CD1c-positive myeloid dendritic cell (primary cell): ENCODE measurements at regions not wholly inside any gene's neighbourhood (a gene's known extent, or its start where the extent isn't known, plus 50 kb on each side); places are given as distances from the start of the nearest gene placed in this dataset.
"Not testable (repeated sequence)": the region's sequence is repeated elsewhere in the genome, so short reads cannot be mapped to it uniquely, and the experiment has no call there.

Source experiments
- DNase-seq: peaks from one replicate; pipeline ENCODE4 v3.0.0-alpha.2; 2016; ENCODE audit errors: extremely low spot score

DNA sequence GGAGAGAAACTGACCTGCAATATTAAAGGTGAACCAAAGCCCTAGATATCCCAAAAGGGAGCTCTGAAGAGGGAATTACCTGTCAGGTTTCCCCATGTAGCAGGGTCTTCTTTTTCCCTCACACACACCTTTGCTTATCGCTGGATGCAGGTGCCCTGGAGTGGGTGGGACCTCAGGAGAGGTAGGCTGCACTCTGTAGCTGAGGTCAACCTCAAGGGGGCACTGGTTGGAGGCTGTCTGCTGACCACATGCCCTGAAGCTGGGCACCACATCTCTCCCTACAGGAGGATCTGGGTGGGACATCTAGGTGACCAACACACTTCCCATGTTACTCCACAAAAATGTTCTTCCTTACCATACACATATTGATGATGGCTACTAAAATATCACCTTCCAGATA lies 298.7 kb upstream of the USP25 start:
- no peak for DNase-seq

DNA sequence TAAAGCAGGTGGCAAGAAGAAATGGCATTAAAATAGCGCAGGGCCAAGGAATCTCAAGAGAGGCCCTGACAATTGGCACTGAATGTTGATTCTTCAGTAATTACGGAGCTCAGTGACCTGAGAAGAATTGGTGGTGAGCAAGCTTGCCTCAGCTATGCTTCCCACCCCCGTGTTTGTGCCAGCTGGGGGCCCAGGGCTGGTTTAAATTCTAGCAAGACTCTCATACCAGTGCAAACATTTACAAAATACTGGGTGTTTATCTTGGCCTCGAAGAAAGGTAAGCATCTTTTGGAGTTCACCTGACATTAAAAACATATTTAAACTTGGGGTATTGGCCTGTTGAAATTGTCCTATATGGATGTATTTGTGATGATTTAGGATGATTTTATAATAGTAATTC lies 296.7 kb upstream of the USP25 start:
- DNase-seq = no peak

DNA sequence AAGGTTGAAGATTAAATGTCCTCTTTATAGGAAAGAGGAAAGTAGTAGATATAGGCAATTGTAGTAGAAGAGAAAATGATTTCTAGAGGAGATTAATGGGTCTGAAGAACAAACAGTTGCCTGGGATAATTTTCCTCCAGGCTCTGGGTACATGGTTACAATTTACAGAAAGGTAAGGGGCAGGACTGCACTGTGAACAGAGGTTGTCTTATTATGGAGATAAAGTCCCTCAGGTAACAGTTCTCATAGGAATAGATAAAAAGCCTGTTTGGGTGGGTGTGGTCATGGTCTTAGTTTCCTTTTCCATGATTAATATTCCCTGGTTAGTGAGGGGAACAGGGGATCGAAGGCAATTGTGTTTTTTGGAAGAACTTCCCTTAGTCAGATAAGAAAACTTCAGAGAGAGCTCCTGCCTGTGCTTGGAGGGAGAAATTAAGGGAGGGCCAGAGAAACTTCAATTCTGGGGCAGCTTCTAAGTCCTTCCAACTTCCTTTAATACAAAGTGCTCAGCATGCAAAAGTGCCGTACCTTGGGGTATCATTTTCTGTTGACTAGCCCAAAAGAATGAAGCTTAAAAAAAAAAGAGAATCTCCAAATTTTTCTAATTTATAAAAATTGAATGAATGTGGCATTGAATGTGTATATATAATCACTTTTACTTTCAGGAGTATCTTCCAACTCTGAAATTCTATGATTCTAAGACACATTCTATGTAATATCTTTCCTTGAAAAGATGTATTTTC lies 295.4 kb upstream of the USP25 start:
- no peak for DNase-seq

DNA sequence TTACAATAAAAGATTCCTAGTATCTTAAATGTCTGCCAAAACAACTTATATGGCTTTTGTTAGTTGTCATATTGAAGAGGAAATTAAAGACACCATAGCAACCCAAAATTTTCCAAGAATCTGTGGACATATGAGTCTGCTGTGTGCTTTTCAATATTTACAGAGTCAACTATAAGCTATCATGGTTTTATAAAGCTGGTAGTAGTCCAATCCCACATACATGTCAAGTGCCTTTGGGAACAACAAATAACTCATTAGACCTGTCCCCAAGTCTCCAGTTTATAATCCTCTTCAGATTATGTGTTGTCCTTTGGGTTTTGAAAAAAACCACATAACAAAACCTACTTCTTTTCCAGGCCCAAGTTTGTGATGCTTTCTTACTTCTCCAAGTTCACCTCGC lies 293.8 kb upstream of the USP25 start:
- DNase-seq = no peak

DNA sequence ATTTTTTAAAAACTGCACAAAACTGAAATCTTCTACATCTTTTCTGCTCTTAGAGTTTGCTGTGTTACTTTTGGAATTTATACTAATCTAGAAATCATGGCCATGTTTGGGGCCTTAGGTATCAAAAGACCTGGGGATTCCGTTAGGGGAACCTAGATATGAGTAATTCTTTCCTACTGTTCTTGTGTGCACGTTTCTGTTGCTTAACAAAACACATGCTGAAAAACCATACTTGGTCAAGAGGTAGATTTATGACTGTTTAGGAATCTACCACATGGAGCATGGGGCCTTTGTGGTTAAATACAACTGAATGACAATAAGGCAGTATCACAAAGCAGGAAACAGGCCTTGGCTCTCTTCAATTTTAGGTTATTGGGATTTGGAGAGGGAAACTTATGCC lies 291.9 kb upstream of the USP25 start:
- DNase-seq = peak; percentile 23

DNA sequence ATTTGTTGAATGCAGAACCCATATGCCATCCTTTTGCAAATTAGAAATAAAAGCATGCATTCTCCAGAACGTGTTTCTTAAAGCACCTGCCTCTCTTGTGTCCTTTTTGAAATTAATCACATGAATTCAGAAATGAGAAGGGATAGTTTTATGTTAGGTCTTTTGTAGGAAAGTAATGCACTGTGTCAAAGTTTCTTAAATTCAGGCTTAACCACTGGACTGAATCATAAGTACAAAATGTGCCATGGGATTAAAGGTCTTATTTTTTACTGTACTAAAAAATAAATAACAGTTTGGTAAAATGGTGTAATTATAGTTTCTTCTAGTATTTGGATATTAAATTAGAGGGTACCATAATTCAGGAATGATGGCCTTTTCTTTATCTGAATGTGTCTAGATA lies 290.1 kb upstream of the USP25 start:
- DNase-seq = no peak

DNA sequence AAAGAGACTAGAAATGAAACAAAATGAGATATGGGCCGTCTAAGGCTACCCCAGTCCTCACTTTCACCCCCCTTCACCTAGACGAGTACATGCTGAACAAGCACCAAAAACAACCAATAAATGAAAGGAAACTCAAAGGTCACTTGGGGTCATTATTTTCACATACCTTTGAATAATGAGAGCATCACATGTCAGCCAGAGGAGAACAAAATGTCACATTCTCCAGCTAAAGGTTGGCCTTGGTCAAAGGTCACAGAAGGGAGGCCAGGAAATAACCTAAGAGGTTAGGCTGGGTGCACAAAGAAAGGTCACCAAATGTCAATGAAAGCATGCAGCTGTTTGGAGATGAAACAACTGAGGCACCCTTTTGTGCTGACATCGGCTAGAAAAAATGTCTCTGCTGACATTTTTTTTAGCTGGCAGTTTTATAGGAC lies 288.7 kb upstream of the USP25 start:
- no peak for DNase-seq

DNA sequence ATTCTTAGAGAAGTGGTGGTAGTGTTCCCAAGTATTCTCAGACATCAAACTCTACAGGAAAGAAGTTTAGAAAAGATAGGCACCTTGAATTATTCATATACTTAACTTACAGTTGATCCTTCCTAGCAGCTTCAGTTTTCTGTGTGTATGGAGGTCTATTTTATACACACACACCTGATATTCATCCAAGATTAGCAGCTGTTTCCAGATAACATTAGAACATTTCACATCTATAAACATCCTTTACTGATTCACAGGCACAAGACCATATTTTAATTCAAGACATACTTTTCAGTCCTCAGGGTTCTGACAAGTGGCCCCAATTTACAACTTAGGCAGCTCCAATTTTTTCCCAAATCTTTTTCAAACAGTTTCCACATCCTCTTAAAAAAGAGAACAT lies 287.8 kb upstream of the USP25 start:
- DNase-seq = no peak

DNA sequence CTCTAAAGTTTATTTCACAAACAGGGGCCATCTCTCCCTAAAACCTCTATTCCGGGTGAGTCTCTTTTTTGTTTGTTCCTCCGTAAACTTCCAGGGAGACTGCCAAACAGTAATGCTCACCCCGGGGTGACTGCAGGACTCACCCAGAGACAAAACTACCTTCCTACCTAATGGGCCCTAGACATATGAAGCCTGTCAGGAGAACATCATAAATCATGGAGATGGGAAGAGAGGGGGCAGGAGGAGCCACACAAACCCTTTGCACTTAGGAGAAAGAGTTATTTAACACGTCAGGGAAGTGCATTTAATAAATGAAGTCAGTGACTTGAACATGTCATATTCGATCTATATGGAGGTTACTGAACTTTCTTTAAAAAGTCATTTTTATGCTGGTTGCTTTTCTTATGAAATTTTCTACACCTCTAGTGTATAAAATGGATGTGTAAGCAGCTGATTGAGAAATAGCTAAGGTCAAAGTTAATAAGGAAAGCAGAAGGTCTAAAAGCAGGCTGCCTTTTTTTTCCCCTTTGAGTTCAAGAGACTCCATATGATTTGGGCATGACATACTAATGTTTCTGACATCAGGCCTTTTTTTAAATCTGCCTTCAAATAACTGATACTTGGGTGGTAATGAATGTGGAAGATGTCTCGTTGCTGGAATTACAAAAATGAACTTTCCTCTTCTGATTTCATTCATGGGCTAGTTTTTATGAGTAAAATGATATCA lies 286.9 kb upstream of the USP25 start:
- DNase-seq = peak; percentile 58

DNA sequence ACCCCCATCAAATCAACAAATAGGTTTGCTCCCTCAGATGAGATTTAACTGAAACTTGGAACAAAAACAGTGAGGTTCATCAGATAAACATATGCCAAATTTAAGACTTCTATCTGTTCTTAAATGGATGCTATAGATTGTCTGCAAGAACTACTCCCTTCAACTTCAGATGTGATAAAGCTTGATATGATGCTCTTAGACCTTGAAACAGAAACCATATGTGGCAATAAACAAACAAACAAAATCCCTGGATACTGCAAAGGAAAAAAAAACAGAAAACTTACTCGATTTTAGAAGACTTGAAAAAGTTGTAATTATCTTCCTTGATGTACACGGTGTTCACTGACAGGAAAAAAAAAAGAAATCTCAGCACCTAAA lies 286.1 kb upstream of the USP25 start:
- DNase-seq = no peak

DNA sequence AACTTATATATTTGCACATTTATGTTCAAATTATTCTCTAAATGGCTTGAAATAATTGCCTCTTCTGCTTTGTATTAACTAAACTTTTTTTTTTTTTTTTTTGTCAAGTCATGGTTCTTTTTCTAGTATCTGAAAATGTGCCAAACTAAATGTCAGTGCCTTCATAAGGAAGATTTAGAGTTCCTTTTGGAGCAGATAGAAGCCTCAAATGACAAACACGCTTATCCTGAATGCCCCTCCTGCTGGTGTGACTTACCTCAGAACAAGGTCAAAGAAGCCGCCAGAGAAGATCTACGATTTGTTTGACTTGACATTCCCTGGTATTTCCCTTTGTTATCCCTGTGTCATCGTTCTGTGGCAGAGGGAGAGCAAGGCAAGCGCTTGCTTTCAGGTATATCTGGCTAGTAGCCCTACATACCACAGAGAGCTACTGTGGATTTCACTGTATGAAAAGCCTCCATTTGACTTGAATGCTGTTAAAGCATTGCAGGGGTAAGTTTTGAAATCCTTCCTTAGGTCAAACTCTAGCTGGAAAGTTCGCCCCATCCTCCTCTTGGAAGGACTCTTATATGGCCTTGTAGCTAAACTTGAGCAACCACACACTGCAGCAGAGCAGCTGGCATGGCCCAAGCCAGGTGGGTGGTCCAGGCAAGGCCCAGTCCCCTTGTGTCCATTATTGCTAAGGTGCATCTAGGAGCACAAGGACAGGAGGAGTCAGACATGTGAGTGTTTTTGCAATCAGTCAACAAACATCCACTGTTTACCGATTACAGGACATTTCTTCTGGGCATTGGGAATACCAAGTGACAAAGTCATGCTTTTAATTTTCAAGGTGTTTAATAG lies 285.4 kb upstream of the USP25 start:
- no peak for DNase-seq

DNA sequence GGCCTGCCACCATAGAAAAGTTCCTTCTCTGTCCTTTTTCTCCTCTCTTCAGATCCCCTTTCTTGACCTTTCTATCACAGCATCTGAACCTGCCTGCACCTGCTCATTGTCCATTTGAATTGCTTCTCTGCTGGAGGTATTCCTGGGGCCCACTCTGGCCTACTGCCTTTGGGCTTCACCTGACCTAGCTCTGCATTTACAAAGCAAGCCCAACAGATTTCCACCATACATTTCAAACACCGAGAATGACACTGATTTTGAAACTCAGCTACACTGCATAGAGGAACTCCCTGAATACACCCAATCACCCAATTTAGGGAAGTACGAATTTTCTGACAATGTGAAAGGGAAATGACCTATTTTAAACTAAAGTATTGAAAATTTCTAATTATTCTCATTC lies 284.5 kb upstream of the USP25 start:
- peak; percentile 83 for DNase-seq

DNA sequence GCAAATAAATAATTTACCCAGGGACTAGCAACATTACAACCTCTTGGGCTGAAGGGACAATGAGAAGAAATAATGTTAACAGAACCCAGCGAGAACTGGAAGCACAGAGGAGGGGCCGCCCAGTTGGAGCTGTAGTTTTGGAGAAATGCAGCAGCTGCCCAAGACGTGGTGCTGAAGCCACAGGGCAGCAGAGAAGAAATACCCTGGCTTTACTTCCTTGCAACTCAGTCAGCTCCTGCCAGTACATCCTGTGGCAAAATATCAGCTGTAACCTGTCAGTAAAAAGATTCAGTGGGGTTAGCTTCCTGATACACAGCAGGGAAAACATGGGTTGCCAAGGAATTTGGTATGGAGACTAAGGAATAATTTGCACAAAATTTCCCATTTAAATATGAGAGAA lies 283.6 kb upstream of the USP25 start:
- DNase-seq = peak; percentile 13

DNA sequence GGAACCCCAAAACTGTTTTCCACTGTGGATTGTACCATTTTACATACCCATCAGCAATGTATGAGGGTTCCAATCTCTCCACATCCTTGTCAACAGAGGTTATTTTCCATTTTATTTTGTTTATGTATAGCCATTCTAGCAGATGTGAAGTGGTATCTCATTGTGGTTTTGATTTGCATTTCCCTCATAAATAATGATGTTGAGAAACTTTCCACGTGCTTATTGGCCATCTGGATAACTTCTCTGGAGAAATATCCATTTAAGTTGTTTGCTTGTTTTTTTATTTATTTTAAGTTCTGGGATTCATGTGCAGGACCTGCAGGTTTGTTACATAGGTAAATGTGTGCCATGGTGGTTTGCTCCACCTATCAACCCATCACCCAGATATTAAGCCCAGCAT lies 280.2 kb upstream of the USP25 start:
- DNase-seq = no peak

DNA sequence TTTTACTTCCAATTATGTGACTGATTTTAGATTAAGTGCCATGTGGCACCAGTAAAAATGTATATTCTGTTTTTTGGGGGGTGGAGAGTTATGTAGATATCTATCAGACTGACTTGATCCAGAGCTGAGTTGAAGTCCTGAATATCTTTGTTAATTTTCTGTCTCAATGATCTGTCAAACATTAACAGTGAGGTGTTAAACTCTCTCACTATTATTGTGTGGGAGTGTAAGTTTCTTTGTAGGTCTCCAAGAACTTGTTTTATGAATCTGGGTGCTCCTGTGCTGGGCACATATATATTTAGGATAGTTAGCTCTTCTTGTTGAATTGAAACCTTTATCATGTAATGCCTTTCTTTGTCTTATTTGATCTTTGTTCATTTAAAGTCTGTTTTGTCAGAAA lies 276.5 kb upstream of the USP25 start:
- no peak for DNase-seq

DNA sequence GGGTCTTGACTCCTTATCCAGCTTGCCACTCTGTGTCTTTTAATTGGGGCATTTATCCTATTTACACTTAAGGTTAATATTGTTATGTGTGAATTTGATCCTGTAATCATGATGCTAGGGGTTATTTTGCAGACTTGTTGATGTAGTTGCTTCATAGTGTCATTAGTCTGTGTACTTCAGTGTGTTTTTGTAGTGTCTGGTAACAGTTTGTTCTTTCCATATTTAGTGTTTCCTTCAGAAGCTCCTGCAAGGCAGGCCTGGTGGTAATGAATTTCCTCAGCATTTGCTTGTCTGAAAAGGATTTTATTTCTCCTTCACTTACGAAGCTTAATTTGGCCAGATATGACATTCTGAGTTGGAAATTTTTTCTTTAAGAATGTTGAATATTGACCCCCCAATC lies 276.0 kb upstream of the USP25 start:
- DNase-seq = not testable (repeated sequence)

DNA sequence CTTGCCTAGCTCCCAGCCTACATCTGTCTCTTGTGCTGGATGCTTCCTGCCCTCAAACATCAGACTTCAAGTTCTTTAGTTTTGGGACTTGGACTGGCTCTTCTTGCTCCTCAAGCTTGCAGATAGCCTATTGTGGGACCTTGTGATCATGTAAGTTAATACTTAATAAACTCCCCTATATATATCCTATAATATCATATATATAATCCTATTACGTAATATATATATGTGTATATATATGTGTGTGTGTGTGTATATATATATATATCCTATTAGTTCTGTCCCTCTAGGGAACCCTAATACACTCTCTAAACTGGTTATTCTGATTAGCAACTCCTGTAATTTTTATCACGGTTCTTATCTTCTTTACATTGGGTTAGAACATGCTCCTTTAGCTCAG lies 274.9 kb upstream of the USP25 start:
- DNase-seq = not testable (repeated sequence)

DNA sequence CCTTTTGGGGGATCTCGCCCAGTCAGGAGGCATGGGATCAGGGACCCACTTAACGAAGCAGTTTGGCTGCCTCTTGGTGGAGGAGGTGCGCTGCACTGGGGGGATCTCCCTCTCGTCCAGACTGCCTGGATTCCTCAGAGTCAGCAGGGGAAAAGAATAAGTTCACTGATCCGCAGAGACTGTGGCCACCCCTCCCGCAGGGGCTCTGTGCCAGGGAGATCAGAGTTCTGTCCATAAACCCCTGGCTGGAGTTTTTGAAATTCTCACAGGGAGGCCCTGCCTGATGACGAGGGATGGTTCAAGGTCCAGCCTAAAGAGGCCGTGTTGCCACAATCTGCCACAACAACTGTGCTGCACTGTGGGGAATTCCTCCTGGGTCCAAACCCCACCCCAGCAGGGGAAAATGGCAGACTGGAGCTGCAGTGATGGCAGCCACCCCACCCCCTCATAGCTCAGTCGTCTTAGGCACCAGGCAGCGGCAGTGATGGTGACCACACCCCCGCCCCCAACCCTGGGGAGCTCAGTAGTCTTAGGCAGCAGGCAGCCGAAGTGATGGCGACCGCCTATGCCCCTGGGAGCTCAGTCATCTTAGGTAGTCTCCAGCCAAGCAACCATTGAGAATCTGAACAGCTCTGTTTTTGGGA lies 273.8 kb upstream of the USP25 start:
- DNase-seq = no peak

DNA sequence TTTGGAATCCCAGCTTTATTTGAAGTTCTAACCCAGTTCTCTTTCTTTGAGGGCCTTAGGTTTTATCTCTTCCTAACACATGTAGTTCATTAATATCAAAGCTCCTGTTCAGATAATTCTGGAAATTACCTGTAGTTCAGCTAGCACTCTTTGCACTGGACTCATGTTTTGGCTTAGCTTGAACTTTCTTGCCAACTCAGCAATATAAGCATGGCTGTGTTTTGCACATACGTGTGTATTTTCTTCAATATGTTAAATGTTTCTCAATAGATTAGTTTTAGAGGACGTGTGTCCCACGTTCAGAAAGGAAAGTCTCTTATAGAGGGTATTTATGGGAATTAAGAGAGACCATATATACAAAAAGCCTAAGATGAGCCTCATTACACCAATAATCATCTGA lies 271.8 kb upstream of the USP25 start:
- DNase-seq = no peak

DNA sequence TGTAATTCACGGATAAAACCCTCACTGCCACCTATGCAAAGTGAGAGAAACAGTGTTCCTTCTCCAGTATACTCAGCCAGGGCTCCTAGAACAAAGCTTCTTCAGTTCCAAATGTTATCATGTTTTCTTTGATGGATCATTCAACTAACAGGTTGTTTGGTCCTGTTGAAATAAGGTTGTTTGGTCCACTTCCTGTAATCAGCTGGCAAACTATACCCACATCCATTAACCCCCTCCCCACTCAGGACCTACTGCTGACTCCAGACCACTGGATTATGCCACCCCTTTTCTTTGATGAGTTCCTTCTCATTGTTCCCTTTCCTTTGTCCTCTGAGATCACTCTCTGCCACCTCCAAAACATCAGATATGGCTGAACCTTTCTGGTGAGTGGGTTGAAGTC lies 267.7 kb upstream of the USP25 start:
- no peak for DNase-seq

DNA sequence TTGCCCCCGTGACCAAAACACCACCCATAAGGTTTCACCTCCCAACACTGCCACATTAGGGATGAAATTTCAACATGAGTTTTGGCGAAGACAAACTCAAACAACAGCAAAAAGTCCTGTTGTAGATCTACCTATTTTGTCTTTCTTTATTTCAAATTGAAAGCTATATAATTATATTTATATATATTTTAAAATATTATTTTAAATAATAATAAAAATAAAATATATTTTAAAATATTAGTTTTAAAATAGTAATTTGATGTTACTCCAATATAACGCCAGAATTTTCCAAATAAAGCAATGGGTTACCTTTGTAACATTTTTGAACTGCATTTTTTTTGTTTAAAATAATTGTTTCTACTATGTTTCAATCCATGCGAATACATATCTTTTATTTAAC lies 263.5 kb upstream of the USP25 start:
- DNase-seq = no peak

DNA sequence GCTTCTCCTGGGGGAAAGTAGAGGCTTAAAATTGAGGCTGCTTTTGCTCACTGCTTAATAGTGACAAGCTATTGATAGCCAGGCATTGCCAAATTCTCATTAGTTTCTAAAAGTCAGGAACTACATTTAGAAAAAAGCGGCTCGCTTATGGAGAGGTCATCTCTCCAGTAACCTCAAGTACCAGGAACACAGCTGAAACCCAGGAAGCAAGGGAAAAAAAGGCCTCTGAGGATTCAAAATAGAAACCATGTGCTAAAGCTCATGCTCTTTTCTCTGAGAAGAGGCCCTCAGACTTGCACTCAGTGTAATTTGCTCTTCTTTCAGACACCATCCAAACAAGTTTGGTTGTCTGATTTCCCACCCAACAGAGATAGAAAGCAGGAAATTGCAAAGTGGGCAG lies 261.4 kb upstream of the USP25 start:
- no peak for DNase-seq
